GM21360 (cell line): ENCODE measurements at regions not wholly inside any gene's neighbourhood (a gene's known extent, or its start where the extent isn't known, plus 50 kb on each side); places are given as distances from the start of the nearest gene placed in this dataset.
"Not testable (repeated sequence)": the region's sequence is repeated elsewhere in the genome, so short reads cannot be mapped to it uniquely, and the experiment has no call there.

ENCODE experiments used
- ATAC-seq: cut with Tn5 transposase; IDR thresholded peaks from one replicate; pipeline ENCODE4 v1.9.1; 2021; ENCODE audit warnings: mild to moderate bottlenecking, moderate library complexity; ENCODE audit not compliant: unreplicated experiment

GRCh38 chr7:35908331-35909216, 107.7 kb downstream of the SEPTIN7 start:
- ATAC-seq, result no peak

DNA sequence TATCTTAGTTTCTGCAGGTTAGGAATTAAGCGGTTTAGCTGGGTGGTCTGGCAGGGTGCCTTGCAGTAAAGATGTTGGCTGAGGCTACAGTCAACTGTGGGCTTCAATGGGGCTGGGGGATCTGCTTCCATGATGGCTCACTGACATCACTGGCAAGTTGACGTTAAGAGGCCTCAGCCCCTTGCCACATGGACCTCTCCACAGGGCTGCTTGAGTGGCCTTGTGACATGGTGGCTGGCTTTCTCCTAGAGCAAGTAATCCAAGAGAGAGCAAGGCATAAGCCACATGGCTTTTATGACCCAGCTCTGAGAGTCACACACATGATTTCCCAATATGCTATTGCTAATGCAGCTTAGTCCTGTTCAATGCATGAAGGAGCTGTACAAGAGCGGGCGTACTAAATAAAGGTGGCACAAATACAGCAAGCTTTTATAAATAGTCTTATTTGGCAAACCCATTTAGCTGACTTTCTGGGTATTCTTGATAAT, 109.1 kb downstream of the SEPTIN7 start:
- ATAC-seq, result no peak

- not testable (repeated sequence) for ATAC-seq
Observed at GRCh38 chr7:35910621-35911020, 109.8 kb downstream of the SEPTIN7 start.

DNA sequence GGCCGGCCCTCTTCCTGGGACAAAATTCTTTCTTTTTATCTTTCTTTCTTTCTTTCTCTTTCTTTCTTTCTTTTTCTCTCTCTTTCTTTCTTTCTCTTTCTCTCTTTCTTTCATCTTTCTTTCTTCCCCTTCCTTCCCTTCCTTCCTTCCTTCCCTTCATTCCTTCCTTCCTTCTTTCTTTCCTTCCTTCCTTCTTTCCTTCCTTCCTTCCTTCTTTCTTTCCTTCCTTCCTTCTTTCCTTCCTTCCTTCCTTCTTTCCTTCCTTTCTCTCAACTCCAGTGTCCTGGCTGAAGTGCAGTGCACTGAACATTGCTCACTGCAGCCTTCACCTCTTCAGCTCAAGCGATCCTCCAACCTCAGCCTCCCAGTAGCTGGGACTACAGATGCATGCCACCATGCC, 112.5 kb downstream of the SEPTIN7 start:
- not testable (repeated sequence) for ATAC-seq

GRCh38 chr7:35914214-35914613, 113.4 kb downstream of the SEPTIN7 start:
- ATAC-seq, result not testable (repeated sequence)

DNA sequence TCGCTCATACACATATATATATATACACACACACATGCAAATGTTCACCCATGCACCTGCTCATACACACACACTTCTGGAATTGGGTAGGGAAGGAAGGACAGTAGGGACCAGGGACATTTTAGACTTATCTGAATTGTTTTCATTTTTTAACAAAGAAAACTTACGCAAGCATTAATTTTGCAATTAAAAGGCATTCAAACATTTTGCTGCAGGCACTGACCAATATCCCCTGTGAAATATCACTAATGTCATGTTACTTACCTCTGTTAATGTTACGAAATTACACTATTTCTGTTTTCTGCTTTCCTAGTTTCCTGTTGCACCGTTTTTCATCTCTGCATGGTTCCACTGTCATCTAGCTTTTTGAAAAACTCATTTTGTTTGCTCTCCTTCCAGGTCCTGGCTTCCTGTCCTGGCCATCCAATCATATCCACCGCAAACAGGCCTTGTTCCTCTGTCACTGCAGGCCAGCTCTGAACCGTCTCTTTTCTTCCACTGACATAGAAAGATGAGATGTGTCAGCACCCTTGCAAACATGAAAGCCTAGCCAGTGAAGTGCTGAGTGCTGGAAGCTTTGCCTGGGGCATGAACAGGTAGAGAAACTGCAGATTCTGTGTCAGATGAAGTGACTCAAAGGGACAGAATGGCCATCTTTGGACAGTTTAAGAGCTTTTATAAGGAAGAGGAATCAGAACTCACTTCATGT, 114.5 kb downstream of the SEPTIN7 start:
- not testable (repeated sequence) for ATAC-seq

DNA sequence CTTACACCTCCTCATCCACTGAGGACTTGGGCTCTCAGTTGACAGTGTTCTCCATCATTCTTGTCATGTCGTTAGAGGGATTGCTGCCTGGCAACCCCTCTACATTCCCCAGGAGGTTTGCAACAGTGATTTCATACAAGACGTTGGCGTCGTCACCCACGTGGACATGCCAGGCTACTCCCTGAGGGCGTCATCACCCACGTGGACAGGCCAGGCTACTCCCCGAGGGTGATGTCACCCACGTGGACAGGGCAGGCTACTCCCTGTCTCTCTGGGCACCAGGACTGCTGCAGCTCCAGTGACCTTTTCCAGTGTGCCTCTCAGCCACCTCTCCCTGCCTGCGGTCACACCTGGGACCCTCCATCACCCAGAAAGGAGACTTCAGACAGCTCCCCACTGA, 117.4 kb downstream of the SEPTIN7 start:
- ATAC-seq, result not testable (repeated sequence)

- not testable (repeated sequence) for ATAC-seq
Observed at GRCh38 chr7:35919607-35920006, 118.8 kb downstream of the SEPTIN7 start.

GRCh38 chr7:35921338-35921737, 120.5 kb downstream of the SEPTIN7 start:
- ATAC-seq, result not testable (repeated sequence)

- ATAC-seq, result not testable (repeated sequence)
Observed at GRCh38 chr7:35924668-35925067, 123.8 kb downstream of the SEPTIN7 start.

DNA sequence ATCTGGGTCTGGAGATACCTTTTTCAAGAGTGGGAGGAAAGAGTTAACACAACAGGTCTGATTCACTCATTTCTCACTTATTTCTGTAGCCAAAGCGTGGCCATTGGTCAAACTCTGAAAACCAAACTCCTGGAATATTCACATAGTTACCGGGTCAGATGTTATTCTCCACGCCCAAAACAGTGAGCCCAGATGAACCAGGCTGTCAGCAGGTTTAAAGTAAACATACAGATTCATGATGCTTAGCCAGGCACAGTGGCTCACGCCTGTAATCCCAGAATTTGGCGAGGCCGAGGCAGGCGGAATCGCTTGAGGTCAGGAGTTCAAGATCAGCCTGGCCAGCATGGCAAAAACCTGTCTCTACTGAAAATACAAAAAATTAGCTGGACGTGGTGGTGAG, 126.1 kb downstream of the SEPTIN7 start:
- ATAC-seq, result not testable (repeated sequence)

GRCh38 chr7:35931134-35931533, 130.3 kb downstream of the SEPTIN7 start:
- ATAC-seq, result not testable (repeated sequence)

DNA sequence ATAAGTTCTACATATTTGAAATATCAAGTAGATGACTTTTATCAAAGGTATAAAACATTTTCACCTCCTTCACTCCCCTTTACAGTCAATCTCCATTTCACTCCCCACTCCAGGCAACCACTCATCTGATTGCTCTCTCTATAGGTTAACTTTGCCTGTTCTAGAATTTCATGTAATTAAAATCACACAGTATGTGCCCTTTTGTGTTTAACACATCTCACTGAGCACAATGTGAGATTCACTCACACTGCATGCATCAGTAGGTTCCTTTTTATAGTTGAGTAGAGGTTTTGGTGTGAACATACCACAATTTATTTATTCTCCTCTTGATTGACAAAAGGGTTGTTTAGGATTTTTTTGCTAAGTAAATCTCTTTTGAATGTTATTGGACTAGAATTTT, 130.7 kb downstream of the SEPTIN7 start:
- not testable (repeated sequence) for ATAC-seq

DNA sequence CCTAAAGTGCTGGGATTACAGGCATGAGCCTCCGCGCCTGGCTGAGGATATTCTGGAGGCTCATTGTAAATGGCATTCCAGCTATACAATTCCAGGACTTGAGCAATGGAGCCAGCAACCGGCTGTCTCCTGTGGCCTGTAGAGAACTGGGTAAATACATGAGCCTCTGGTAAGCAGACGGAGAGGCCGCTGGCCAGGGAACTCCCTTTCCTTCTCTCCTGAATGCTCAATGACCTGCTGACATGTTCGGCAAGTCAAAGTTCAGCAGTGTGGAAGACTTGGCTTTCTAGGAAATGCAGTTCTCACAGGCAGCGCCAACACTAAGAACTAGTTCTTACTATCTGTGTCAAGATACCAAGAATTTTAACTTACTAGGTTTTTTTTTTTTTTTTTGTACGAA, 139.8 kb downstream of the SEPTIN7 start:
- ATAC-seq, result not testable (repeated sequence)

- ATAC-seq, result not testable (repeated sequence)
Observed at GRCh38 chr7:35945621-35946020, 144.8 kb downstream of the SEPTIN7 start.

- not testable (repeated sequence) for ATAC-seq
Observed at GRCh38 chr7:35955735-35956134, 154.9 kb downstream of the SEPTIN7 start.

- not testable (repeated sequence) for ATAC-seq
Observed at GRCh38 chr7:35956988-35957387, 156.1 kb downstream of the SEPTIN7 start.

DNA sequence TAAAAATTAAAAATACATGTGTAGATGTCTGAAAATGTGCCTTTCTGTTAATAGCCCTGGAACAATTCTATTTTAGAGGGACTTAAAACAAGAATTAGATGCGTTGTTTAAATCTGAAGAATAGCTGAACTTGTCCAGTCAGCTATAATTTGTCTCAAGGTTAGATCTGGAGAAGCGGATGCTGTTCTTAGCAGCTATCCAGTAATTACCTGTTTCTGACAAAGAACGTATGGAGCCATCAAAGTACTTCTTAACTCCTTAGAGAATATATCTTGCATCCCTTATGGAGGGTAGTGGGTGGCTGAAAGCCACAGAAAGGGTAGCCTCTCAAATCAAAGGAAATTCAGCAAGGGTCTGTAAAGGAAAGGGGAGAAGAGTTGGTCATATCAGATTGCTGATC, 160.4 kb downstream of the SEPTIN7 start:
- ATAC-seq, result not testable (repeated sequence)

- ATAC-seq, result not testable (repeated sequence)
Observed at GRCh38 chr7:35962607-35963006, 161.8 kb downstream of the SEPTIN7 start.

- ATAC-seq, result no peak
Observed at GRCh38 chr7:35967366-35968139, 166.7 kb downstream of the SEPTIN7 start.
